ENCODE measurements at regions not wholly inside any gene's neighbourhood (a gene's known extent, or its start where the extent isn't known, plus 50 kb on each side); places are given as distances from the start of the nearest gene placed in this dataset.

DNA sequence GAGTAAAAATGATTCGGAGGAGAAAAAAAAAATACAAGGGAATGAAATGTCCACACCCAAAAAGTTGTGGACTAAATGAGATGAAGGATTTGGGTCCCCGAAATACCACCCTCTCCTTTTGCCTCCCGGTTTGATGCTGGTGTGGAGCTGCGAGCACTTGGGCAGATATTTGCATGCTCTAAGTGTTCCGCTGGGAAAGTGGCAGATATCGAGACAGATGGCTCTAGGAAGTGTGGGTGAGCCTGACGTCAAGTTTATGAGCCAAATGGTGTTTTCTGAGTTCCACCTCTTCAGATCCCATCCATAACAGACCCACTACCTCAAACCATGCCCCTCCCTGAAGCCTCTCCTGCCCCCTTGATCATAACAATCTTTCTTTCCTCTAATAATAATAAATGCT, 228.6 kb downstream of the QDPR start:
- TF ChIP-seq POLR2A (IDR thresholded peaks at IDR 0.05): no peak
- TF ChIP-seq, protein P1, sequence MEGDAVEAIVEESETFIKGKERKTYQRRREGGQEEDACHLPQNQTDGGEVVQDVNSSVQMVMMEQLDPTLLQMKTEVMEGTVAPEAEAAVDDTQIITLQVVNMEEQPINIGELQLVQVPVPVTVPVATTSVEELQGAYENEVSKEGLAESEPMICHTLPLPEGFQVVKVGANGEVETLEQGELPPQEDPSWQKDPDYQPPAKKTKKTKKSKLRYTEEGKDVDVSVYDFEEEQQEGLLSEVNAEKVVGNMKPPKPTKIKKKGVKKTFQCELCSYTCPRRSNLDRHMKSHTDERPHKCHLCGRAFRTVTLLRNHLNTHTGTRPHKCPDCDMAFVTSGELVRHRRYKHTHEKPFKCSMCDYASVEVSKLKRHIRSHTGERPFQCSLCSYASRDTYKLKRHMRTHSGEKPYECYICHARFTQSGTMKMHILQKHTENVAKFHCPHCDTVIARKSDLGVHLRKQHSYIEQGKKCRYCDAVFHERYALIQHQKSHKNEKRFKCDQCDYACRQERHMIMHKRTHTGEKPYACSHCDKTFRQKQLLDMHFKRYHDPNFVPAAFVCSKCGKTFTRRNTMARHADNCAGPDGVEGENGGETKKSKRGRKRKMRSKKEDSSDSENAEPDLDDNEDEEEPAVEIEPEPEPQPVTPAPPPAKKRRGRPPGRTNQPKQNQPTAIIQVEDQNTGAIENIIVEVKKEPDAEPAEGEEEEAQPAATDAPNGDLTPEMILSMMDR (IDR thresholded peaks at IDR 0.05): no peak
- Histone ChIP-seq H3K27ac (no peak overlapping the region), H3K27me3 (no peaks in the 10 kb centered on the region), H3K36me3 (replicated peaks in 1 of 2; ENCODE audit: insufficient read depth in 1 of 2, low read depth in 2 of 2) (no peaks in the 10 kb centered on the region), H3K4me3 (no peak overlapping the region), H3K4me1 (no peaks in the 10 kb centered on the region), H3K9me3 (no peaks in the 10 kb centered on the region)
- DNase-seq (no peak), ATAC-seq (no peak)
- intact Hi-C loops (cut with DNase I): no loop called here
- 64 to 70% methylated on average over 7 of the region's 7 CpGs for WGBS, 2 donors

DNA sequence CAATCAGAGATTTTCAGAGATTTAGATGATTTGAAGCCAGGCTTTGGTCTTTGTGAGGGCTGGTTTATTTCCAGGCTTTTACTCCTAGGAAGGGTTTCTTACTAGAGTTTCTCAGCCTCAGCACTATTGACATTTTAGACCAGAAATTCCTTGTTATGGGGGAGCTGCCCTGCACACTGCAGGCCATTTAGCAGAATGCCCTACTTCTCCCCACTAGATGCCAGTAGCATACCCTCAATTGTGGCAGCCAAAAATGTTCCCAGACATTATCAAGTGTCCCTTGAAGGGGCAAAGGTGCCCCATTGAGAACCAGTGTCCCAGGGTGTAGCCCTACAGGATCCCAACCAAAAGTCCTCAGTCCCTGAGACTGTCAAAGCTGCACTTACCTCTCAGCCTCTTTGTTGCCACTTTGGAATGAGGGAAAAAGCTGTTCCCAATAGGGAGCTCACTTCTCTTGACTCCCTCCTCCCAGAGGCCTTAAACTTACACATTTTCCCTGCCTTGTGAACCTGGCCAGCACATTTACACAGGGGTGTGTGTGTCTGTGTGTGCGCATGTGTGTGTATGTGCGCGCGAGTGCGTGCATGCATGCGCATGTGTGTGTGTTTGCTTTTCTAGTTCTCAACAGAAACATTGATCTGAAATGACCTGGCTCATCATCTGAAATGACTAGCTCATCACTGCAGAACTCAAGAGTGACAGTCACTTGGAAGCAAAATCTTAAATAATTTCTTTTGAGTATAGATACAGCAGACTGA, 231.4 kb downstream of the QDPR start:
- ATAC-seq (no peak), DNase-seq (no peak)
- no peaks in the 10 kb centered on the region for H3K9me3 ChIP-seq
- intact Hi-C loops (cut with DNase I): no loop called here
- H3K4me1 ChIP-seq: no peaks in the 10 kb centered on the region
- 74 to 88% methylated on average over 6 of the region's 6 CpGs for WGBS, 2 donors
- TF ChIP-seq POLR2A (IDR thresholded peaks at IDR 0.05): no peak
- TF ChIP-seq, protein P1 (IDR thresholded peaks at IDR 0.05): no peak
- H3K27me3 ChIP-seq: no peaks in the 10 kb centered on the region
- H3K4me3 ChIP-seq: no peak overlapping the region
- H3K27ac ChIP-seq: no peak overlapping the region
- H3K36me3 ChIP-seq (replicated peaks in 1 of 2; ENCODE audit: insufficient read depth in 1 of 2, low read depth in 2 of 2): no peaks in the 10 kb centered on the region

DNA sequence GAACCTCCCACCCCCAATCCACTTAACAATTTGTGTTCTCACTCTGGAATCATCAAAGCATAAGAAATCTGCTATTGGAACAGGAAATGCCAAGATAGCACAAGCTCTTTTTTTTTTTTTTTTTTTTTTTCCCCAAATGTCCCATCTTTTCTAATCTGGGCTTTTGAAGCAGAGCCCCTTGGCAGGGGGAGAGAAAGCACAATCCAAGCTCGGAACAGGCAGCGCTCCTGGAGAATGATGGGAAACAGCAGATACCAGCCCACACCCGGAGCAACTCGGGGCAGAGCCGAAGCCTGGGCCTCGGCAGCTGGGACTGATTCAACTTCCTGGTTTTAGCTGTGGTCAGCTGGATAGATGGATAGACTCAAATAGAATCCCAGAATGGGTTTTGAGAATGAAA, 235.1 kb downstream of the QDPR start:
- peak in 1 of 4 donors; percentile 3 for DNase-seq
- Histone ChIP-seq H3K27me3 (no peaks in the 10 kb centered on the region), H3K36me3 (replicated peaks in 1 of 2; ENCODE audit: insufficient read depth in 1 of 2, low read depth in 2 of 2) (no peaks in the 10 kb centered on the region), H3K4me1 (no peaks in the 10 kb centered on the region), H3K9me3 (no peaks in the 10 kb centered on the region), H3K4me3 (no peak overlapping the region), H3K27ac (no peak overlapping the region)
- no peak for ATAC-seq
- TF ChIP-seq, protein P1 (IDR thresholded peaks at IDR 0.05): no peak
- TF ChIP-seq POLR2A (IDR thresholded peaks at IDR 0.05): no peak
- WGBS, 2 donors: 45 to 56% methylated on average over 6 of the region's 6 CpGs
- intact Hi-C loops (cut with DNase I): no loop called here

DNA sequence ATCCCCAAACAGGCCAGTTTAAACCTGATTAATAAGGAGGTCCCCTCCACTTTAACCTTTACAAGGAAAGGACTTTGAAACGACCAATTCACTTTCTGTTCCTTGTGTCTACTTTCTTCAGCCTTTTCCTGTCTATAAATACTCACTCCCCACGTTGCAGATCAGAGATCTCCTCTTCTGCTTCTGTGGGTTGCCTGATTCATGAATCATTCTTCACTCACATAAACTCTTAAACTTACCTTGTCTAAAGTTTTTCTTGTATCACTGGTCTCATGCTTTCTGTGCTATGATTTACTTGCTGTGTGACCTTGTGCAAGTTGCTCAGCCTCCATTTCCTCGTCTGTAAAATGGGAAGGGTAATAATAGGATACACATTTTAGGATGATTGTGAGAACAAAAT, 236.1 kb downstream of the QDPR start:
- H3K27ac ChIP-seq: no peak overlapping the region
- no peak for DNase-seq
- no peaks in the 10 kb centered on the region for H3K36me3 ChIP-seq (replicated peaks in 1 of 2; ENCODE audit: insufficient read depth in 1 of 2, low read depth in 2 of 2)
- intact Hi-C loops (cut with DNase I): no loop called here
- no peaks in the 10 kb centered on the region for H3K9me3 ChIP-seq
- H3K4me1 ChIP-seq: no peaks in the 10 kb centered on the region
- H3K27me3 ChIP-seq: no peaks in the 10 kb centered on the region
- 23 to 39% methylated on average over 3 of the region's 3 CpGs for WGBS, 2 donors
- no peak overlapping the region for H3K4me3 ChIP-seq
- no peak for ATAC-seq
- TF ChIP-seq, protein P1 (IDR thresholded peaks at IDR 0.05): no peak
- no peak for TF ChIP-seq POLR2A (IDR thresholded peaks at IDR 0.05)

DNA sequence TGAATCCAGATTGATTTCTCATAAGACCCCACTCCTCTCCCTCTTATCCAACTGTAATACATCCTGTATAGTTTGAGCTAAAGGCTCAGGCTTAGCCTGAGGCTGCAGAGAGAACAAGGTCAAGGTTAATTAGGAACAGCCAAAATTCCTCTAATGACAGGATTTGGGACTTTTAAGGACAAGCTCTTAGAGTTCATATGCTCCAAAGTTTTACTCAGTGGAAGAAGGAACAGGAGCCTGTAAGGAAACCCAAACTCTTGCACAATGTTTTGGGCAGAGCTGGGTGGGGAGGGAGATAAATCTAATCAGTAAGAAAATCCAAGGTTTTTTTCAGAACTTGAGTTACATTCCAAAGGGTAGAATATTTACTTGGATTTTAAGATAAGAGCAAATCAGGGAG, 238.8 kb downstream of the QDPR start:
- Histone ChIP-seq H3K27me3 (no peaks in the 10 kb centered on the region), H3K4me1 (no peaks in the 10 kb centered on the region), H3K9me3 (no peaks in the 10 kb centered on the region), H3K36me3 (replicated peaks in 1 of 2; ENCODE audit: insufficient read depth in 1 of 2, low read depth in 2 of 2) (no peaks in the 10 kb centered on the region), H3K27ac (no peak overlapping the region), H3K4me3 (no peak overlapping the region)
- no peak for TF ChIP-seq POLR2A (IDR thresholded peaks at IDR 0.05)
- TF ChIP-seq, protein P1 (IDR thresholded peaks at IDR 0.05): no peak
- no peak for DNase-seq
- intact Hi-C loops (cut with DNase I): no loop called here
- no peak for ATAC-seq

Measured in body of pancreas (tissue), 4 donors.